Fibroblast of lung (primary cell): ENCODE measurements at regions not wholly inside any gene's neighbourhood (a gene's known extent, or its start where the extent isn't known, plus 50 kb on each side); places are given as distances from the start of the nearest gene placed in this dataset.

Experiments
- EZH2 ChIP-seq: IDR thresholded peaks from 2 replicates; pipeline ENCODE4 v1.5.1; 2012; ENCODE audit warnings: low read length, control low read depth, mild to moderate bottlenecking; ENCODE audit errors: missing control alignments
- TF ChIP-seq, protein P1 (sequence below), 2 donors: IDR thresholded peaks in 1 of 2; conservative IDR thresholded peaks in 1 of 2; 1 replicate in 1 of 2; 2 replicates in 1 of 2; pipeline ENCODE4 v1.5.1; 2011 to 2012; ENCODE audit warnings: low read length in 2 of 2, control low read depth in 1 of 2, inconsistent platforms in 1 of 2, low read depth in 1 of 2, mild to moderate bottlenecking in 1 of 2

DNA sequence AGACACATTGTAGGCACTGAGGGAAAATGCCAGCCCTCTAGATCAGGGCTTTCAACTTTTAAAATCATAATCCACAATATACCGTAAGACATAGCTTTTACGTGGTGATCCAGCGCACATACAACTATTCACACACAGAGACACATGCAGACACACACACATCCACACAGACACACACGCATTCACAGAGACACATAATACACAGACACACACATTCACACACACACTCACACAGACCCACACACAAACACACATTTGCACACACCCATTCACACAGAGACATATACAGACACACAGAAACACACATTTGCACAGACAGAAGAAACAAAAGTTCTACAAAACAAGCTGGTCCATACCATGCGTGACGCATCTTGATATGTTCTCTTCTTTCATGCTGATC is 244.5 kb downstream of the RHOU start:
- TF ChIP-seq, protein P1, sequence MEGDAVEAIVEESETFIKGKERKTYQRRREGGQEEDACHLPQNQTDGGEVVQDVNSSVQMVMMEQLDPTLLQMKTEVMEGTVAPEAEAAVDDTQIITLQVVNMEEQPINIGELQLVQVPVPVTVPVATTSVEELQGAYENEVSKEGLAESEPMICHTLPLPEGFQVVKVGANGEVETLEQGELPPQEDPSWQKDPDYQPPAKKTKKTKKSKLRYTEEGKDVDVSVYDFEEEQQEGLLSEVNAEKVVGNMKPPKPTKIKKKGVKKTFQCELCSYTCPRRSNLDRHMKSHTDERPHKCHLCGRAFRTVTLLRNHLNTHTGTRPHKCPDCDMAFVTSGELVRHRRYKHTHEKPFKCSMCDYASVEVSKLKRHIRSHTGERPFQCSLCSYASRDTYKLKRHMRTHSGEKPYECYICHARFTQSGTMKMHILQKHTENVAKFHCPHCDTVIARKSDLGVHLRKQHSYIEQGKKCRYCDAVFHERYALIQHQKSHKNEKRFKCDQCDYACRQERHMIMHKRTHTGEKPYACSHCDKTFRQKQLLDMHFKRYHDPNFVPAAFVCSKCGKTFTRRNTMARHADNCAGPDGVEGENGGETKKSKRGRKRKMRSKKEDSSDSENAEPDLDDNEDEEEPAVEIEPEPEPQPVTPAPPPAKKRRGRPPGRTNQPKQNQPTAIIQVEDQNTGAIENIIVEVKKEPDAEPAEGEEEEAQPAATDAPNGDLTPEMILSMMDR (conservative IDR thresholded peaks at IDR 0.05 in 1 of 2, IDR thresholded peaks at IDR 0.05 in 1 of 2; ENCODE audit: low read depth in 1 of 2, low read length in 2 of 2): no peak
- TF ChIP-seq EZH2: no peak
